Rectal smooth muscle tissue (tissue), 1 donor: ENCODE measurements at regions not wholly inside any gene's neighbourhood (a gene's known extent, or its start where the extent isn't known, plus 50 kb on each side); places are given as distances from the start of the nearest gene placed in this dataset.

ENCODE experiments used
- H3K27ac ChIP-seq: one replicate; pipeline ENCODE4 v1.7.0; 2013; ENCODE audit warnings: low read depth, low read length, inconsistent platforms
- H3K27me3 ChIP-seq: one replicate; pipeline ENCODE4 v1.7.0; 2013; ENCODE audit warnings: low read length; ENCODE audit not compliant: control insufficient read depth, insufficient read depth
- H3K36me3 ChIP-seq: one replicate; pipeline ENCODE4 v1.7.0; 2013; ENCODE audit warnings: low read length; ENCODE audit not compliant: control insufficient read depth, insufficient read depth
- H3K4me1 ChIP-seq: one replicate; pipeline ENCODE4 v1.7.0; 2013; ENCODE audit warnings: low read length; ENCODE audit not compliant: control insufficient read depth, insufficient read depth
- H3K4me3 ChIP-seq: one replicate; pipeline ENCODE4 v1.7.0; 2013; ENCODE audit warnings: low read length
- H3K9ac ChIP-seq: one replicate; pipeline ENCODE4 v1.7.0; 2013; ENCODE audit warnings: low read length

GRCh38 chr21:35649186-35649585 is 411.1 kb downstream of the SETD4 start:
- H3K4me3 ChIP-seq = no peak overlapping the region
- no peaks in the 10 kb centered on the region for H3K4me1 ChIP-seq
- H3K27ac ChIP-seq = no peak overlapping the region
- no peaks in the 10 kb centered on the region for H3K27me3 ChIP-seq
- H3K36me3 ChIP-seq = no peaks in the 10 kb centered on the region
- H3K9ac ChIP-seq = no peak overlapping the region

DNA sequence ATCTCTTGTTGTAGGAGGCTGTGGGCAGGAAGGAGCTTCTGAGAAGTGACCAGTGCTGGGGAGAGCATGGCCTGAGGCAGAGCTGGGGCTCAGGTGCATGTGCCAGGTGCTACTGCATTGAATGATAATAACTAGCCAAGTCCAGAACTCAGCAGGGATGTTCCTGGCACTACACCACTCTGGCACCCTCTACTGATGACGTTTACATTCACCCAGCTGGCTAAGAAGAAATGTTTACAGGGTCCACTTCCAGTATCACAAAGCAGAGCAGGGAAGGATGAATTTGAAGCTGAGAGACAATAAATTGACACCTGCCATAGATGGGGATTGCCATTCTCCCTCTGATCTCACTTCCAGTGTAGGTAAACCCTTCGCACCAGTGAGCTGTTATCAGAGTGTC is 411.8 kb downstream of the SETD4 start:
- no peaks in the 10 kb centered on the region for H3K36me3 ChIP-seq
- no peaks in the 10 kb centered on the region for H3K27me3 ChIP-seq
- no peaks in the 10 kb centered on the region for H3K4me1 ChIP-seq
- no peak overlapping the region for H3K4me3 ChIP-seq
- no peak overlapping the region for H3K9ac ChIP-seq
- H3K27ac ChIP-seq = no peak overlapping the region

DNA sequence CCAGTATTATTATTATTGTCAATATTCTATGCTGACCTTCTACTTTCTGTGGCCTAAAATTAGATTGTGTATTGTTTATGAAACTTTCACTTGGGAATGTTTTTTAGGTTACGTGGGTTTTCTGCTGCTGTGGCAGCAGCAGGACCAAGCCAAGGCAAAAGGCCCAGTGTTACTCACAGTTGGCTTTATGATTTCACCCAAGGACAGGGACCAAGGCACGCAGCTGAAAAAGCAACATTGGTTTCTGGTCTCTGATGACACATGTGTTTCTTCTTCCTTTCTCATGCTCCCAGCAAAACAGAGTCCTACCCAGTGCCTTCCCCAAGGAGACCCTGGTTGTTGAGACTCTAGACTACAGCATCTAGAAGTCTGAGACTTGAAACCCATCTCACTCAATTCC is 413.7 kb downstream of the SETD4 start:
- H3K36me3 ChIP-seq = no peaks in the 10 kb centered on the region
- no peak overlapping the region for H3K4me3 ChIP-seq
- H3K4me1 ChIP-seq = no peaks in the 10 kb centered on the region
- no peak overlapping the region for H3K9ac ChIP-seq
- no peak overlapping the region for H3K27ac ChIP-seq
- H3K27me3 ChIP-seq = no peaks in the 10 kb centered on the region

DNA sequence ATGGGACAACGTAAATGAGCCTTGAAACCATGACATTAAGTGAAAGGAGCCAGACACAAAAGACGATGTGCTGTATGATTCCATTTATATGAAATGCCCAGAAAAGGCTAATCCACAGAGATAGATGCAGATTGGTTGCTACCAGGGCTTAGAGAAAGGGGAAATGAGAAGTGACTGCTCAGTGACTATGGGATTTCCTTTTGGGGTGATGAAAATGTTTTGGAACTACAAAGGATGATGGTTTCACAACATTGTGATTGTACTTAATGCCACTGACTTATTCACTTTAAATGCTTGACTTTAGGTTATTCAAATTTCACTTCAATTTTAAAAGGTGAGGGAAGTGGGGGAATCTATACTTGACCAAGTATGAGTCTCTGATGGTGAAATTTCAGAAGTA is 414.3 kb downstream of the SETD4 start:
- Histone ChIP-seq H3K27ac (no peak overlapping the region), H3K9ac (no peak overlapping the region)

GRCh38 chr21:35644523-35644922 is 415.8 kb downstream of the SETD4 start:
- no peaks in the 10 kb centered on the region for H3K36me3 ChIP-seq
- H3K9ac ChIP-seq = no peak overlapping the region
- no peak overlapping the region for H3K27ac ChIP-seq
- no peaks in the 10 kb centered on the region for H3K27me3 ChIP-seq
- H3K4me3 ChIP-seq = no peak overlapping the region
- no peaks in the 10 kb centered on the region for H3K4me1 ChIP-seq

More for the DNA sequence above, 414.3 kb downstream of the SETD4 start:
- Histone ChIP-seq H3K27me3 (no peaks in the 10 kb centered on the region), H3K4me1 (no peaks in the 10 kb centered on the region), H3K4me3 (no peak overlapping the region), H3K36me3 (no peaks in the 10 kb centered on the region)

GRCh38 chr21:35643176-35643575 is 417.1 kb downstream of the SETD4 start:
- no peak overlapping the region for H3K27ac ChIP-seq

GRCh38 chr21:35641271-35642016 is 418.9 kb downstream of the SETD4 start:
- Histone ChIP-seq H3K9ac (no peak overlapping the region), H3K4me1 (no peaks in the 10 kb centered on the region), H3K36me3 (no peaks in the 10 kb centered on the region), H3K27me3 (no peaks in the 10 kb centered on the region), H3K4me3 (no peak overlapping the region), H3K27ac (no peak overlapping the region)

More at GRCh38 chr21:35643176-35643575, 417.1 kb downstream of the SETD4 start:
- Histone ChIP-seq H3K36me3 (no peaks in the 10 kb centered on the region), H3K27me3 (no peaks in the 10 kb centered on the region), H3K4me3 (no peak overlapping the region), H3K4me1 (no peaks in the 10 kb centered on the region), H3K9ac (no peak overlapping the region)

DNA sequence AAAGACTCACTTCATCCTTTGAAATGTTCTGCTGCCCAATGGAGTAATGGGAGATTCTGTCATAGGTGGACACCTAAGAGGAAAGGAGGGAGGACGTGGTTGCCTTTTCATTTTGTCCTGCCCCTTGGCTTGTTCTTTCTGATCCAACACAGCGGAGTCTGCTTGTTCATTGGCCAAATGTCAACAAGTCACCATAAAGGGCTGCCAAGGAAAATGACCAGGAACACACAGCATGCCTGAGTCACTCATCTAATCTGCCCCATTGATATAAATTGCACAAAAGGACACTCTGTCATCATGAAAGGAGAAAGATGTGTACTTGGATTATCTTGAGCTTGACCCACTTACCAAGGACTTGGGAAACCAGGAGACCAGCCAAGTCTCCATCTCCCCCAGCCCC is 422.9 kb downstream of the SETD4 start:
- no peak overlapping the region for H3K27ac ChIP-seq
- no peaks in the 10 kb centered on the region for H3K36me3 ChIP-seq
- H3K9ac ChIP-seq = no peak overlapping the region
- H3K4me1 ChIP-seq = no peaks in the 10 kb centered on the region
- no peak overlapping the region for H3K4me3 ChIP-seq
- H3K27me3 ChIP-seq = no peaks in the 10 kb centered on the region

- Histone ChIP-seq H3K4me3 (no peak overlapping the region), H3K9ac (no peak overlapping the region), H3K27me3 (no peaks in the 10 kb centered on the region), H3K27ac (no peak overlapping the region), H3K36me3 (no peaks in the 10 kb centered on the region), H3K4me1 (no peaks in the 10 kb centered on the region)
These were observed 424.3 kb downstream of the SETD4 start for GRCh38 chr21:35635994-35636393.

DNA sequence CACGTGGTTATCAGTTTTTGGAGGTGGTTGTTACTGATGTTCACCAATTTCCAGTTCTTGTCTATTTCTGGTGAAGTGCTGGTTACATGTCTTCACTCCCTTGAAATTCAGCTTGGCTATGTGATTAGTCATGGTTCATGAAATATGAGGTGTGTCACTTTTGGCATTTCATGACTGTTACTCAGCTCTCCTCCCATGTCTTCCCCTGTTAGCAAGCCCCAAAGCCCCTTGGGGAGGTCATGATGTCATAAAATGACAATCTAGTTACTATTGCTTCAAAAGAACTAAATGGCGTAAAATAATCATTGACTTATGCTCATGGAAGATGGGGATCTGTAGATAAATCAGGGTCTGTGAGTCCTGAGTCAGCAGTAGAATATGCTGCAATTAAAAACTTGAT is 425.1 kb downstream of the SETD4 start:
- Histone ChIP-seq H3K36me3 (no peaks in the 10 kb centered on the region), H3K27me3 (no peaks in the 10 kb centered on the region), H3K4me3 (no peak overlapping the region), H3K4me1 (no peaks in the 10 kb centered on the region), H3K9ac (no peak overlapping the region), H3K27ac (no peak overlapping the region)

DNA sequence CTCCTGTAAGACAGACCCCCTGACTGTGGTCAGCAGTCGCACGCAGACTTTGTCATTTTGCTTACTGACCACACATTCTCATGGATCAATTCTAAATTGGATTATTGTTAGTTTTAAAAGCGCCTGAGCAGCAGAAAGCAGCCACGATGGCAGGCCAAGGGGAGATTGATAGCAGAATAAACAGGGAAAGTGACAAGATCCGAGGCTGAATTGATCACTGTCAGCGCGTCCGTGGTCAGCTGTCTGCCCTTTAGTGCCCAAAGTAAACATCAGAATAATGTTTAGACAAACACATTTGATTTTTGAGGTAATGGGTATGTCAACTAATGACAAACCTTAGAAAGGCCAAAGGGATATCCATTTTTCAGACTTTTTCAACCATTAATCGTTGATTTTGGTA is 426.8 kb downstream of the SETD4 start:
- H3K27me3 ChIP-seq = no peaks in the 10 kb centered on the region
- no peak overlapping the region for H3K9ac ChIP-seq
- no peak overlapping the region for H3K27ac ChIP-seq
- no peak overlapping the region for H3K4me3 ChIP-seq
- no peaks in the 10 kb centered on the region for H3K36me3 ChIP-seq
- no peaks in the 10 kb centered on the region for H3K4me1 ChIP-seq

DNA sequence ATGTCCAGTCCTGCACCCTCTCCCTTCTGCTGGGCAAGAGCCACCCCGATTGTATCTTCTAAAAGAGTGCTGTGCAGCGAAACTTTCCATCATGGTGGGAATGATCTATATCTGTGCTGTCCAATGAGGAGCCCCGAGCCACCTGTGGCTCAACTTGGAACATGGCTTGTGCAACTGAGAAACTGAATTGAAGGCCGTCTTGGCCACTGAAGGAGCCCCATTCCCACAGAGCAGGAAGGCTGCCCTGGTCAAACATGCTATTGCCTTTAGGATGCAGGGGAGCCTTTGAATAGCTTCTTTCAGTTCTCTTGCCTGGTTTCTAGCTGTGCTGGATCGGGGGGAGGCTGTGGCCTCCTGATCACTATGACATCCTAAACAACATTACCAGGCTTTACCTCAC is 427.6 kb downstream of the SETD4 start:
- no peaks in the 10 kb centered on the region for H3K4me1 ChIP-seq
- no peak overlapping the region for H3K4me3 ChIP-seq
- H3K27me3 ChIP-seq = no peaks in the 10 kb centered on the region

DNA sequence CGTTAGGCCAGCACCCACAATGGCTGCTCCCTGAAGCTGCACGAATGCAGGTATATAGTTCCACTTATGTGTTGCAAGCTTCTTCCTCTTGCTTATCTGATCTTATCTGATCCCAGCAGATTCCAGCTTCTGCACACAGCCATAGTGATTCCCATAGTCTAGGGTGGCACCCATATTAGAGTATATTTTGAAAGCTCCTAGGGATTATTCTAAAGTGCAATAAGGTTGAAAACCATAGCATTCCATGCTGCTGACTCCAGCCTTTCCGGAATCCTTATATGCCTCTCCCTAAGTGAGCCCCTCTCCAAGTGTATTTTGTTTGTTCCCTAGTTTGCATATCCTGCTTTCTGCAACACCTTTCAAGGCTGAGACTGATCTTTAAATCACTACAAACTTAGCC is 432.0 kb downstream of the SETD4 start:
- no peak overlapping the region for H3K9ac ChIP-seq
- no peaks in the 10 kb centered on the region for H3K27me3 ChIP-seq
- H3K4me3 ChIP-seq = no peak overlapping the region
- H3K36me3 ChIP-seq = no peaks in the 10 kb centered on the region
- no peaks in the 10 kb centered on the region for H3K4me1 ChIP-seq
- H3K27ac ChIP-seq = no peak overlapping the region

More for the DNA sequence above, 427.6 kb downstream of the SETD4 start:
- H3K27ac ChIP-seq = no peak overlapping the region
- H3K9ac ChIP-seq = no peak overlapping the region
- H3K36me3 ChIP-seq = no peaks in the 10 kb centered on the region
